Islet precursor cell (in vitro differentiated cells): ENCODE measurements at regions not wholly inside any gene's neighbourhood (a gene's known extent, or its start where the extent isn't known, plus 50 kb on each side); places are given as distances from the start of the nearest gene placed in this dataset.
"Not testable (repeated sequence)": the region's sequence is repeated elsewhere in the genome, so short reads cannot be mapped to it uniquely, and the experiment has no call there.

Source experiments
- DNase-seq: peaks from one replicate; pipeline ENCODE4 v3.0.0-alpha.2; 2018

- DNase-seq: no peak
Observed at GRCh38 chr4:131137196-131137595, 2011.9 kb upstream of the PCDH10 start.

- DNase-seq: no peak
Observed at GRCh38 chr4:131159261-131159660, 1989.8 kb upstream of the PCDH10 start.

GRCh38 chr4:131192318-131192717 lies 1956.8 kb upstream of the PCDH10 start:
- no peak for DNase-seq

GRCh38 chr4:131207589-131207988 lies 1941.5 kb upstream of the PCDH10 start:
- no peak for DNase-seq

- no peak for DNase-seq
Observed at GRCh38 chr4:131248314-131248713, 1900.8 kb upstream of the PCDH10 start.

GRCh38 chr4:131251321-131251720 lies 1897.8 kb upstream of the PCDH10 start:
- DNase-seq: no peak

GRCh38 chr4:131257241-131257640 lies 1891.9 kb upstream of the PCDH10 start:
- no peak for DNase-seq

- DNase-seq: no peak
Observed at GRCh38 chr4:131258361-131258760, 1890.7 kb upstream of the PCDH10 start.

- DNase-seq: no peak
Observed at GRCh38 chr4:131288441-131288840, 1860.7 kb upstream of the PCDH10 start.

- DNase-seq: no peak
Observed at GRCh38 chr4:131296192-131296591, 1852.9 kb upstream of the PCDH10 start.

- DNase-seq: peak; percentile 49
Observed at GRCh38 chr4:131302108-131302507, 1847.0 kb upstream of the PCDH10 start.

- DNase-seq: no peak
Observed at GRCh38 chr4:131304686-131305085, 1844.4 kb upstream of the PCDH10 start.

GRCh38 chr4:131309628-131310027 lies 1839.5 kb upstream of the PCDH10 start:
- DNase-seq: no peak

- no peak for DNase-seq
Observed at GRCh38 chr4:131316086-131316485, 1833.0 kb upstream of the PCDH10 start.

GRCh38 chr4:131337936-131338335 lies 1811.2 kb upstream of the PCDH10 start:
- no peak for DNase-seq

GRCh38 chr4:131339137-131339536 lies 1810.0 kb upstream of the PCDH10 start:
- DNase-seq: no peak

GRCh38 chr4:131344761-131345160 lies 1804.3 kb upstream of the PCDH10 start:
- DNase-seq: no peak

GRCh38 chr4:131347816-131348215 lies 1801.3 kb upstream of the PCDH10 start:
- DNase-seq: no peak

- no peak for DNase-seq
Observed at GRCh38 chr4:131348263-131348662, 1800.8 kb upstream of the PCDH10 start.

GRCh38 chr4:131352371-131352770 lies 1796.7 kb upstream of the PCDH10 start:
- not testable (repeated sequence) for DNase-seq

GRCh38 chr4:131366714-131367113 lies 1782.4 kb upstream of the PCDH10 start:
- no peak for DNase-seq

- no peak for DNase-seq
Observed at GRCh38 chr4:131367441-131367840, 1781.7 kb upstream of the PCDH10 start.

GRCh38 chr4:131370846-131371245 lies 1778.2 kb upstream of the PCDH10 start:
- DNase-seq: no peak

GRCh38 chr4:131381055-131381454 lies 1768.0 kb upstream of the PCDH10 start:
- no peak for DNase-seq

GRCh38 chr4:131382839-131383238 lies 1766.3 kb upstream of the PCDH10 start:
- DNase-seq: no peak

GRCh38 chr4:131388277-131388676 lies 1760.8 kb upstream of the PCDH10 start:
- DNase-seq: no peak
